MCF 10A (cell line): ENCODE measurements at regions not wholly inside any gene's neighbourhood (a gene's known extent, or its start where the extent isn't known, plus 50 kb on each side); places are given as distances from the start of the nearest gene placed in this dataset.

Source experiments
- BruUV-seq: library from RNA; stranded (reverse); fragments of 400-500 nt; replicated peaks from 2 replicates; lab custom pipeline; 2021; lab: Mats Ljungman, UMichigan
- CTCF ChIA-PET: fragments of 300-600 bp; sonication (Branson Sonifier 250); formaldehyde crosslinking; extraction: SDS; loops from one replicate; lab custom pipeline; 2021; ENCODE audit warnings: antibody characterized with exemption, inconsistent platforms; lab: Yijun Ruan, JAX
- POLR2A ChIA-PET: fragments of 300-600, 350-650 bp; sonication (Branson Sonifier 250); formaldehyde crosslinking; extraction: SDS; loops from one replicate; lab custom pipeline; 2020; ENCODE audit warnings: antibody characterized with exemption, inconsistent platforms; lab: Yijun Ruan, JAX
- DNase-seq: peaks from one replicate; pipeline ENCODE4 v3.0.0-alpha.2; 2018; ENCODE audit not compliant: unreplicated experiment
- H3K27ac Mint-ChIP-seq: one replicate; pipeline ENCODE4 v1.8.0; 2022; ENCODE audit warnings: mild to moderate bottlenecking, low read depth, mixed read lengths; ENCODE audit not compliant: unreplicated experiment
- H3K27me3 Mint-ChIP-seq: one replicate; pipeline ENCODE4 v1.8.0; 2022; ENCODE audit warnings: mixed read lengths; ENCODE audit not compliant: insufficient read depth, unreplicated experiment
- H3K36me3 Mint-ChIP-seq: one replicate; pipeline ENCODE4 v1.8.0; 2022; ENCODE audit warnings: mild to moderate bottlenecking, moderate library complexity, mixed read lengths; ENCODE audit not compliant: insufficient read depth, unreplicated experiment
- H3K4me1 Mint-ChIP-seq: one replicate; pipeline ENCODE4 v1.8.0; 2022; ENCODE audit warnings: mixed read lengths; ENCODE audit not compliant: insufficient read depth, unreplicated experiment
- H3K4me3 Mint-ChIP-seq: one replicate; pipeline ENCODE4 v1.8.0; 2022; ENCODE audit warnings: mild to moderate bottlenecking, moderate library complexity, mixed read lengths; ENCODE audit not compliant: unreplicated experiment
- H3K9me3 Mint-ChIP-seq: one replicate; pipeline ENCODE4 v1.8.0; 2022; ENCODE audit warnings: mixed read lengths; ENCODE audit not compliant: unreplicated experiment
- CTCF ChIP-seq: fragments of 200-600 bp; IDR thresholded peaks from one replicate; pipeline ENCODE4 v1.8.0; 2022; ENCODE audit warnings: antibody characterized with exemption, mild to moderate bottlenecking; ENCODE audit not compliant: unreplicated experiment
- intact Hi-C: fragments of 100-400 bp; cut with micrococcal nuclease; formaldehyde crosslinking; loops from 2 replicates; pipeline ENCODE4 v1.14.1; 2022

GRCh38 chr18:13973061-13973575 lies 57.8 kb upstream of the MC2R start:
- DNase-seq: no peak
- H3K27me3 Mint-ChIP-seq: no peaks in the 10 kb centered on the region
- peaks cover 4% of the 10 kb centered on the region for H3K36me3 Mint-ChIP-seq
- ChIA-PET CTCF (interaction anchor here (0.5 to 1.1 kb wide), 3 partner anchors 14 to 447 kb away, joined by 3 to 5 read pairs (median 3); no protein-coding TSS in a partner anchor), POLR2A (no interaction called here)
- no TSS peak for BruUV-seq
- intact Hi-C loops: no loop called here
- H3K27ac Mint-ChIP-seq: no peak overlapping the region
- peaks cover 19% of the 10 kb centered on the region for H3K9me3 Mint-ChIP-seq
- H3K4me3 Mint-ChIP-seq: no peak overlapping the region
- no peaks in the 10 kb centered on the region for H3K4me1 Mint-ChIP-seq
- no peak for TF ChIP-seq CTCF
